ENCODE measurements at regions not wholly inside any gene's neighbourhood (a gene's known extent, or its start where the extent isn't known, plus 50 kb on each side); places are given as distances from the start of the nearest gene placed in this dataset.

- Histone ChIP-seq H3K9me1 (replicated peaks; ENCODE audit: control insufficient read depth, extremely low read depth, insufficient read depth, low read length) (no peaks in the 10 kb centered on the region), H2AFZ (ENCODE audit: low read depth, low read length) (no peak overlapping the region), H3K4me1 (ENCODE audit: control insufficient read depth, extremely low read depth, insufficient read depth, low read length) (no peaks in the 10 kb centered on the region), H3K27me3 (ENCODE audit: control insufficient read depth in 2 of 2, insufficient read depth in 2 of 2, low read length in 2 of 2) (no peaks in the 10 kb centered on the region), H3K36me3 (ENCODE audit: control insufficient read depth in 2 of 2, extremely low read depth in 1 of 2, insufficient read depth in 2 of 2, low read length in 2 of 2) (no peaks in the 10 kb centered on the region), H3K79me2 (ENCODE audit: control insufficient read depth, insufficient read depth, low read length) (no peaks in the 10 kb centered on the region), H3K4me3 (replicated peaks in 1 of 3; ENCODE audit: insufficient read depth in 1 of 3, low read depth in 1 of 3, low read length in 3 of 3) (no peak overlapping the region), H3K4me2 (ENCODE audit: insufficient read depth, low read length) (no peak overlapping the region), H4K20me1 (replicated peaks; ENCODE audit: control insufficient read depth, extremely low read depth, insufficient read depth, low read length) (no peaks in the 10 kb centered on the region), H3K27ac (ENCODE audit: insufficient read depth, low read depth, low read length) (no peak overlapping the region), H3K9ac (replicated peaks; ENCODE audit: extremely low read depth, insufficient read depth, low read length) (no peak overlapping the region), H3K9me3 (replicated peaks; ENCODE audit: control insufficient read depth, insufficient read depth, low read length) (peaks cover 2% of the 10 kb centered on the region)
- intact Hi-C loops (cut with micrococcal nuclease) (no loop called here), dilution Hi-C loops (cut with MboI; ENCODE audit: extremely low pct_ligation_motif_present, low sequenced_read_pairs) (no loop called here)
- no peak for DNase-seq (ENCODE audit: low read depth, low spot score)
- POLR2A ChIA-PET: no interaction called here
- no peak for FAIRE-seq
- CTCF ChIA-PET: no interaction called here
- TF ChIP-seq CTCF (IDR thresholded peaks at IDR 0.05; ENCODE audit: extremely low read depth in 1 of 2, insufficient read depth in 1 of 2, low read depth in 1 of 2, low read length in 2 of 2): no peak
- no peak for TF ChIP-seq EZH2 (IDR thresholded peaks at IDR 0.05; ENCODE audit: borderline replicate concordance, low read depth, low read length, severe bottlenecking)
- no peak for TF ChIP-seq JUN (IDR thresholded peaks at IDR 0.05; ENCODE audit: borderline replicate concordance, insufficient read depth, insufficient read length, low read depth)
- no peak for TF ChIP-seq POLR2A (IDR thresholded peaks at IDR 0.05; ENCODE audit: low read depth, low read length)
- TF ChIP-seq GATA2 (IDR thresholded peaks at IDR 0.05; ENCODE audit: insufficient read depth, insufficient read length, low read depth, low read length): no peak
- TF ChIP-seq FOS (IDR thresholded peaks at IDR 0.05; ENCODE audit: borderline replicate concordance, insufficient read depth, low read length): no peak
- TF ChIP-seq MAX (IDR thresholded peaks at IDR 0.05; ENCODE audit: insufficient read depth, insufficient read length): no peak
- no peak for TF ChIP-seq MYC (IDR thresholded peaks at IDR 0.05; ENCODE audit: low read depth, low read length)
- no peak for TF ChIP-seq POLR2AphosphoS5 (IDR thresholded peaks at IDR 0.05; ENCODE audit: insufficient read depth, low read depth, low read length)
- no TSS peak for BruUV-seq (replicated peaks)
These were observed 863.2 kb upstream of the CHORDC1 start for GRCh38 chr11:91086028-91086427.

Measured in endothelial cell of umbilical vein (primary cell).